Colonic mucosa (tissue), 4 donors: ENCODE measurements at regions not wholly inside any gene's neighbourhood (a gene's known extent, or its start where the extent isn't known, plus 50 kb on each side); places are given as distances from the start of the nearest gene placed in this dataset.

Source experiments
- DNase-seq: peaks from one replicate; pipeline ENCODE4 v3.0.0-alpha.2; 2020
- H3K27ac ChIP-seq: fragments of 200-600 bp; one replicate; pipeline ENCODE4 v1.8.0; 2021
- H3K27me3 ChIP-seq: fragments of 200-600 bp; one replicate; pipeline ENCODE4 v1.8.0; 2021
- H3K36me3 ChIP-seq: fragments of 200-600 bp; one replicate; pipeline ENCODE4 v1.8.0; 2021
- H3K4me1 ChIP-seq: fragments of 200-600 bp; one replicate; pipeline ENCODE4 v1.8.0; 2021; ENCODE audit warnings: mild to moderate bottlenecking
- H3K4me3 ChIP-seq: fragments of 200-600 bp; one replicate; pipeline ENCODE4 v1.8.0; 2021
- H3K9ac ChIP-seq, 2 donors: one replicate each; pipeline ENCODE4 v1.7.0; 2013; ENCODE audit warnings: control low read depth in 2 of 2, low read depth in 2 of 2, low read length in 2 of 2
- H3K9me3 ChIP-seq: fragments of 200-600 bp; one replicate; pipeline ENCODE4 v1.8.0; 2021
- intact Hi-C: fragments of 100-400 bp; cut with DNase I; formaldehyde crosslinking; loops from one replicate; pipeline ENCODE4 v1.14.1; 2022
- TF ChIP-seq, protein P1 (sequence below): fragments of 200-600 bp; IDR thresholded peaks from one replicate; pipeline ENCODE4 v1.8.0; 2022; ENCODE audit warnings: antibody characterized with exemption, mild to moderate bottlenecking
- donor health status: healthy.
- donor health status: DM: no; HTN: no; CAD: no.
- donor health status: DM: no; HTN: no; CAD: no.

DNA sequence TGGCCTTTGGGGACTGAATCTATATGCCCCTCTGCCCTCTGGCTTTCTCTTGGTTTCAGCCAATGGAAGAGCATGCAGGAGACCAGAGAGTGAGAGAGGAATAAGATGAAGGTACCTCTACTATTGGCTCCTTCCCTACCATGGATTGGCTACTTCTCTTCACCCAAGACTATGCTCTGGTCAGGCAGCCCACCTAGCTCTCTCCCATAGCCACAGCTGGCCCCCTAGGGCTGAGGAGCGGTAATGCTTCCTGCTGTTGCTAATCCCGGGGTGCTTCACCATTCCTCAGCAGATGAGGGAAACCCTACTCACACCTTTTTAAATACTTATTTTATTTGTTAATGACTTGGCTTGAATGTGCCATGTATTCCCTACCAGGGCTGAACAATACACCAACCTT is 142.4 kb downstream of the MREG start:
- no peaks in the 10 kb centered on the region for H3K9me3 ChIP-seq
- no peaks in the 10 kb centered on the region for H3K4me1 ChIP-seq
- H3K27ac ChIP-seq: no peak overlapping the region
- H3K4me3 ChIP-seq: no peak overlapping the region
- no peak overlapping the region for H3K9ac ChIP-seq
- H3K36me3 ChIP-seq: no peaks in the 10 kb centered on the region
- no peaks in the 10 kb centered on the region for H3K27me3 ChIP-seq
- DNase-seq: no peak
- intact Hi-C loops: no loop called here
- TF ChIP-seq, protein P1, sequence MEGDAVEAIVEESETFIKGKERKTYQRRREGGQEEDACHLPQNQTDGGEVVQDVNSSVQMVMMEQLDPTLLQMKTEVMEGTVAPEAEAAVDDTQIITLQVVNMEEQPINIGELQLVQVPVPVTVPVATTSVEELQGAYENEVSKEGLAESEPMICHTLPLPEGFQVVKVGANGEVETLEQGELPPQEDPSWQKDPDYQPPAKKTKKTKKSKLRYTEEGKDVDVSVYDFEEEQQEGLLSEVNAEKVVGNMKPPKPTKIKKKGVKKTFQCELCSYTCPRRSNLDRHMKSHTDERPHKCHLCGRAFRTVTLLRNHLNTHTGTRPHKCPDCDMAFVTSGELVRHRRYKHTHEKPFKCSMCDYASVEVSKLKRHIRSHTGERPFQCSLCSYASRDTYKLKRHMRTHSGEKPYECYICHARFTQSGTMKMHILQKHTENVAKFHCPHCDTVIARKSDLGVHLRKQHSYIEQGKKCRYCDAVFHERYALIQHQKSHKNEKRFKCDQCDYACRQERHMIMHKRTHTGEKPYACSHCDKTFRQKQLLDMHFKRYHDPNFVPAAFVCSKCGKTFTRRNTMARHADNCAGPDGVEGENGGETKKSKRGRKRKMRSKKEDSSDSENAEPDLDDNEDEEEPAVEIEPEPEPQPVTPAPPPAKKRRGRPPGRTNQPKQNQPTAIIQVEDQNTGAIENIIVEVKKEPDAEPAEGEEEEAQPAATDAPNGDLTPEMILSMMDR: no peak

DNA sequence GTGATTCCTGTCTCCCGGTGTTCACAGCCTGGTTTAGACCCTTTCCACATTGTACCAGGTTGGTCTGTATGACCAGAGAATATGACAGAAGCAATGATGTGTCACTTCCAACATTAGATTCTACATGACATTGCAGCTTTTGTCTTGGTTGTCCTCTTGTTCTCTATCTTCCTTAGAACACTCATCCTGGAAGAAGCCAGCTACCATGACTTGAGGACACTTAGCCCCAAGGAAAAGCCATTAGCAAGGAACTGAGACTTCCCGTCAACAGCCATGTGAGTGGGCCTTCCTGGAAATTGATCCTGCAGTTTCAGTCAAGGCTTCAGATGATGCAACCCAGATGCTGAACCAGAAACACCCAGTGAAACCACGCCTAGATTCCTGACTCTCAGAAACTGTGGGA is 143.3 kb downstream of the MREG start:
- Histone ChIP-seq H3K4me1 (no peaks in the 10 kb centered on the region), H3K9ac (no peak overlapping the region), H3K9me3 (no peaks in the 10 kb centered on the region), H3K4me3 (no peak overlapping the region), H3K36me3 (no peaks in the 10 kb centered on the region), H3K27ac (no peak overlapping the region), H3K27me3 (no peaks in the 10 kb centered on the region)
- DNase-seq: peak; percentile 25
- intact Hi-C loops: no loop called here
- TF ChIP-seq, protein P1: no peak

DNA sequence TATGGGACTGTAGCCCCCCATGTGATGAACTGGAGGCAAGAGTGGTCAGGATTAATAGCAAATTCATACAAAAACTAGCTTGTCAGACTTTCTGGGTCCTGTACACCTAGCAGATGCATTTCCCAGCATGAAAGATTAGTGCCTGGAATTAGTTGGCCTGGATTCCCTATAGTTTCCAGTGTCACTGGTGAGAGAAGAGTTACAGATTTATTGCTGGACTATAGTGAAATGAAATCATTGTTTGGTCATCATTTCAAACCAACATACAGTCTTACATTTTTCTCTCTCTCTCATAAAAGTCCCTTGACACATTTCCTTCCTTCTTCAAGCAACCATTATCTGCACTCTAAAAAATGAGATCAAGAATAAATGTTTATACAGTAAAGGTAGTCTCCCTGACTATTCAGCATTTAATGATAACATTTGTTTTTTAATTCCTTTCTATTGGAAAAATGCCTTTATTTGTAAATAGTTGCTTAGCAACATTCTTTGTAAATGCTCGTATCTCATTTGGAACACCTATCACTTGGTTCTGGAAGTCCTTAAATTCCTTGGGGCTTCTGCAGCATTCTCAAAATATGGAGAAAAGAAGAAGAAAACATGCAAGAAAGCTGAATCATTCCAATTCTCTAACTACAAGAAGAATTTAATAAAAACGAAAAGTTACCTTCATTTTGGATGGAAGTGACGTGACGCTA is 144.4 kb downstream of the MREG start:
- intact Hi-C loops: no loop called here
- DNase-seq: no peak
- Histone ChIP-seq H3K4me1 (no peaks in the 10 kb centered on the region), H3K4me3 (no peak overlapping the region), H3K36me3 (no peaks in the 10 kb centered on the region), H3K9me3 (no peaks in the 10 kb centered on the region), H3K9ac (no peak overlapping the region), H3K27me3 (no peaks in the 10 kb centered on the region), H3K27ac (no peak overlapping the region)
- TF ChIP-seq, protein P1: no peak

DNA sequence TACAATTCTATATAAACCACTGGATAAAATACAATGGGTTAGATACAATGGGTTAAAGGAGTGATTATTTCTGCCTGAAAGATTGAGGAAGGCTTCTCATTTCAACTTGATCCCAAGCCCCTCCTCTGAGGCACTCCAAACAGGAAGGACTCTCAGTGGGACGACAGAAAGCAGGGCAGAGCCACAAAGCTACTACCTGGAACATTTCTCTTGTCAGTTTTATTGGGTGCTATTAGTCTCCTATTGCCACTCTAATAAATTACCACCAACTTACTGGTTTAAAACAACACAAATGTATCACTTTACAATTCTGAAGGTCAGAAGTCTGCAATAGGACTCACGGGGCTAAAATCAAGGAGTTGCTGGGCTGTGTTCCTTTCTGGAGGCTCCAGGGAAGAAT is 146.7 kb downstream of the MREG start:
- no peak overlapping the region for H3K27ac ChIP-seq
- TF ChIP-seq, protein P1: no peak
- DNase-seq: no peak
- no peaks in the 10 kb centered on the region for H3K9me3 ChIP-seq
- intact Hi-C loops: no loop called here
- H3K36me3 ChIP-seq: no peaks in the 10 kb centered on the region
- no peak overlapping the region for H3K4me3 ChIP-seq
- H3K4me1 ChIP-seq: no peaks in the 10 kb centered on the region
- H3K27me3 ChIP-seq: no peaks in the 10 kb centered on the region
- no peak overlapping the region for H3K9ac ChIP-seq

DNA sequence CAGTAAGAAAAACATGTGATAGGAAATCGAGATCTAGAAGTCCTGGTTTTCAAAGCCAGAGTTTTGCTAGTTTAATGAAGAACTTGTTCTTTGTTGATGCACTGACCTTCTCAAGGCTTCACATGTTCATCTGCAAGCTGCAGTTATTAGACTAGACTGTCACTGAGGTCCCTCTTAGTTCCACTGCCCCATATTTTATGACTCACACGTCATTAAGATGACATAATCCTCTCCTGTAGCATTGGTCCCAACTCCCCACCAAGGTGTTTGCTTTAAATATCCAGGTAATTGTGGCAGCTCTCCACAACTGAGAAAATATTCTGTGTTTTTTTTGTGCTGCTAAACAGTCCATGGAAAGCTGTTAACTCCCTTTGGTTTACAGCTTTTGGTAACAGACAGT is 149.7 kb downstream of the MREG start:
- H3K27me3 ChIP-seq: no peaks in the 10 kb centered on the region
- TF ChIP-seq, protein P1: no peak
- intact Hi-C loops: no loop called here

More for the DNA sequence above, 149.7 kb downstream of the MREG start:
- Histone ChIP-seq H3K4me3 (no peak overlapping the region), H3K36me3 (no peaks in the 10 kb centered on the region), H3K9ac (no peak overlapping the region), H3K4me1 (no peaks in the 10 kb centered on the region), H3K9me3 (no peaks in the 10 kb centered on the region), H3K27ac (no peak overlapping the region)
- DNase-seq: no peak
